HG03460 (cell line): ENCODE measurements at regions not wholly inside any gene's neighbourhood (a gene's known extent, or its start where the extent isn't known, plus 50 kb on each side); places are given as distances from the start of the nearest gene placed in this dataset.

ENCODE experiments used
- ATAC-seq: cut with Tn5 transposase; IDR thresholded peaks from one replicate; pipeline ENCODE4 v1.9.1; 2021; ENCODE audit not compliant: unreplicated experiment

DNA sequence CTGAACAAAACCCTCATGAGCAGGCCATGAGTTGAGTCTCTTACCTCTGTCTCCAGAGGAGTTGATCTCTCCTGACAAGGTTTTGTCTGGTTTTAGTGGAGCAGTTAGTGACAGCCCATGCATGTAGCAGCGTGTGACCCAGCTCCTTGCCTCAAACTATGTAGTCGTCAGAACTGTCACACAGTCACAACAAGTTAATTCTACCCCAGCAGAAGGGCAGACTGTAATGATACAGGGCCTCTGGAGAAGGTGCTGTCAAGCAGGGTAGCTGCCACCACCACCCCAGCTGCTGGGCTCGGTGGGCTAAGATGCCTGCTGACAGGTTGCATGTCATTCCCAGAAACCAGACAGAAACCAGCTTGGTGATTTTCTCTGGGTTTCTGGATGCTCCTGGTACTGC, 194.5 kb downstream of the PSAT1 start:
- no peak for ATAC-seq

GRCh38 chr9:78493166-78493742, 196.3 kb downstream of the PSAT1 start:
- ATAC-seq = no peak

DNA sequence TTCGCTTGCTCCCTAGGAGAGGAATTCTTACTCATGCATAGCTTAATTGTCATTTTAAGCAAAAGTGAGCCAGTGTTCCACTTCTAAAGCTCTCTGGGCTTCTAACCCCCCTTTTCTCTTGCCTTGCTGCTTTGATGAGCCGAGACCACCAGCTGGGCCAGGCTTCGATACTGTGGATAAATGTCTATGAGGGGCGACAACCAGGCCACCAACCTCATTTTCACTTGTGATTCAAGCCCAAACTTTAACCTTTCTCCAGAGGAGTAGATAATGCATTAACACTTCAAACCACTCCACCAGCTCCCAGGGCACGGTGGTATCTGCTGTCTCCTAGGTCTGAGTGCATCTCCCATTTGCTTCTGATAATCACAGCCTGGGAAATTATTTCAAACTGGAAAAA, 205.6 kb downstream of the PSAT1 start:
- ATAC-seq = no peak

GRCh38 chr9:78505546-78505945, 208.6 kb downstream of the PSAT1 start:
- no peak for ATAC-seq

DNA sequence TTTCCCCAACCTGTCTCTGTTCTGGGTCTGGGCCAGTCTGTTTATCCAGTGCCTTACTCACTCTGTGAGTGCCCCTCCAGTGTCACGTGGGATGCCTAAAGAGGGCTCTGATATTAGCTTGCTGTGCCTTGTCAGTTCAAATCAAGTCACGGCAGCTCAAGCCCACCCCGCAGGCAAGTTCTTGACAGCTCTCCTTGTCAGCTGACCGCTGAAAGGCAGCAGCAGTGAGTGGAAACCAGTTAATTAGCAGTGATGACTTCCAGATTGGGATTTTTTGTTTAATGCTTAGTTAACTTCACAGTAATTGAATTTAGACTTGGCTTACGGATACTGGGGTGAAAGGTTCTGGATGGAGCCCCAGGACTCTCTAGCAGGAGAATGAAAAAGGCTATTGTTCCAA, 210.1 kb downstream of the PSAT1 start:
- no peak for ATAC-seq

DNA sequence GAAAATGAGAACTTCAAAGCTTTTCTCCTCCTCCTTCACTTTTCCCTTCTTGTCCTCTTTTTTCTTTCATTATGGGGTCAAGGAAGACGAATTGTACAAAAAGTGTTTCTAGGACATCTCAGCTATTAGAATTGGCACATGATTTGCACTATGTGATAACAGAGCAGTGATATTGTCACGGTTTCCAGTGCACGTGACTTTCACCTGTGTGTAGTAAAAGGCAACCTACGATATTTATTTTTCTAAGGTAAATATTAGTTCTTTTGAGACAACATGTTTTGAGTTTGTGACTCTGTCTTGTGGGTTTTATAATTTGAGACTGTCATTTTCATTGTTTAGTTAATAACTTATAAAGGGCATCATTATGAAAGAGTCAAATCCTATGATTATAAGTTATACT, 213.1 kb downstream of the PSAT1 start:
- ATAC-seq = no peak

- ATAC-seq = no peak
Observed at GRCh38 chr9:78515108-78515507, 218.2 kb downstream of the PSAT1 start.

GRCh38 chr9:78519786-78520185, 222.9 kb downstream of the PSAT1 start:
- ATAC-seq = no peak

- no peak for ATAC-seq
Observed at GRCh38 chr9:78521680-78522079, 224.8 kb downstream of the PSAT1 start.

GRCh38 chr9:78525986-78526560, 229.1 kb downstream of the PSAT1 start:
- no peak for ATAC-seq

DNA sequence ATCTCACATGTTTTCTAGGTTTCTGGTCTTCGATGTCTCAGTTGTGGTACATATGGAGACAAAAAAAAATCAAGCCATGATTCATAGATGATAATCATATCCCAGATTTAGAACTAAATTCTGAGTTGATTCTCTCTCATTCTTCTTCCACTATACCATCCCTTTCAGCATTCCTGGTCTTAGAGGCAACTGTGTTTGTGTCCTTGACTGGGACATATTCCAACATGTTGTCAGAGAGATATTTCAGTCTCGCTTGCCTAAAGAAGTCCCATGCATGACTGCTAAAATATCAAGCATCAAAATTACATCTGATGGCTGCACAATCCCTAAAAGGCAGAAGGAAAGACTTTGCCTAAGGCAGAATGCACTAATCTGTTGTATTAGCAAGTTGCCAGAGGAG, 236.6 kb downstream of the PSAT1 start:
- no peak for ATAC-seq

- ATAC-seq = no peak
Observed at GRCh38 chr9:78539188-78539587, 242.3 kb downstream of the PSAT1 start.

DNA sequence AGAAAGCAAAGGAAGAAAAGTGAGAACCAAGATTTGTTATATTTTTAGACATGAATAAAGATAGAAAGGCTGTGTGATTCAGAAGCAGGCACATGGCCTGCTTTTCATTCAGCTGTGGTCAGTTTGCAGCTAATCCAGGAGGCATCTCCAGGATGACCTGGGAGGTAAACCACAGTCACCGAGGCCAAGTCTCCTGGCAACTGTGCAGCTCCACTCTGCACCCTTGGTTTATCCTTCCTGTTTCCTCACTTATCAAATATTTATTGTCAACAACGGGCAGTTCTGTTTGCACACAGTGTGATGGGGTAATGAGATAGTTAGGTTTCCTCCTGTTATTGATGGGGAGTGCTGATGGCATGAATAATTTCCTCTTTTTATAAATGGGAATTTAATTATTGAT, 243.0 kb downstream of the PSAT1 start:
- ATAC-seq = no peak

- no peak for ATAC-seq
Observed at GRCh38 chr9:78541868-78542443, 245.0 kb downstream of the PSAT1 start.

GRCh38 chr9:78542491-78543181, 245.7 kb downstream of the PSAT1 start:
- no peak for ATAC-seq

DNA sequence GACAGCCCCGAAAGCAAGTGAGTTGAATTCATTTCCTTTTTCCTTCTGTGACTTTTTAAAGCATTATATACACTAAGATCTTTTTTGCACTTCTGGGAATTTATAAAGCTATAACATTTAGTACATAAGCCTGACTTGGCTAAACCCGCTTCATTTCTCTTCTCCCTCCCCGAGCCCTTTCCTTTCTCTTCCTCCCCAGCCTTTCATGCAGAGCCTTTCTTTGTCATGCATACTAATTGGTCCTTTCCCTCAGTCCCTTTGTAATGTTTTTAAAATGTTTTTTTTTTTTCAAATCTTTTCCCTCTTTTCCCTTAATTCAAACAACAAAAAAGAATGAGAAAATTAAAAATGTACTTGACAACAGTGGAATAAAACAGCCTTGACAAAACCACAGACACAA, 246.4 kb downstream of the PSAT1 start:
- ATAC-seq = no peak

DNA sequence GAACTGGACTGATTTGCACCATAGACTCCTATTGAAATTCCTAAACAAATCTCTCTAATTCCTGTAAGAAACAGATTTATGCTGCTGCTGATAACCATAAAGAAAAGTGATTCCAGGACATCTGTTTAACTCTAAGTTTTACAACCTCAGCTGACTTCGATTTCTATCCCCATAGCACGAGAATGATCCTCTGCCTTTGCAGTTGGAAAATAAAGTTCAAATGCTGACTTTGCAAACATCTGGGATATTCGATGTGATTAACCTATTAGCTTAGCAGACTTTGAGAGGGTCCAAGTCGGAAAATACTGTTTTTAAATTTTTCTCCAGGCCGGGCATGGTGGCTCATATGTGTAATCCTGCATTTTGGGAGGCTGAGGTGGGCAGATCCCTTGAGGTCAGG, 247.3 kb downstream of the PSAT1 start:
- ATAC-seq = no peak

DNA sequence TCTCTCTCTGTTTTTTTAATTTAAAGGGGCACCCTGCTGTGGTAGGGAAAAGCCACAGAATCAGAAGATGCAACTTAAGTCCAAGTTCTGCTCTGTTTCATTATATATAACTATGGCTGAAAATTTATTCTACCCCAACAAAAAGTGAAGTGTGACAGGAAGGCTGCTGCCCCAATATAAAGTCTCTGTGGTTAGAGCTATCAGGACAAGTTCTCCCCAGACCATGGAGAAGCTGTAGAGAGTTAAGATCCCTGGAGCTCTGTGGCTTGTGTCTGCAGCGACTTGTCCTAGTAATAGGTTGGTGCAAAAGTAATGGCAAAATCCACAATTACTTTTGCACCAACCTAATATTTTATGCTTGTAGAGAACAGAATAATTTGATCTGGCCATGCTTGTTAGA, 250.9 kb downstream of the PSAT1 start:
- ATAC-seq = no peak

GRCh38 chr9:78548670-78549069, 251.7 kb downstream of the PSAT1 start:
- no peak for ATAC-seq

DNA sequence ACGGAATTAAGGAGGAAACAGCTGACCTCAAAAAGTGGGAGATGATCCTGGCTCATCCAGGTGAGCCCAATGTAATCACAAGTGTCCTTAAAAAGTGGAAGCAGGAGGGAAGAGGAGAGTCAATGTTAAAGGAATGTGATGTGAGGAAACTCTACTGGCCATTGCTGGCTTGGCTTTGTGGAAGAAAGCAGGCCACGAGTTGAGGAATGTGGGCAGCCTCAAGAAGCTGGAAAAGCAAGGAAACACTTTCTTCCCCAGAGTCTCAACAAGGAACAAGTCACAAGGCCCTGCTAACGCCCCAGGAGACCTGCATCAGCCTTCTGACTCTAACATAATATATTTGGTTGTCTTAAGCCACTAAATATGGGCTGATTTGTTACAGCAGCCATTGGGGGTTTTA, 252.8 kb downstream of the PSAT1 start:
- ATAC-seq = no peak

DNA sequence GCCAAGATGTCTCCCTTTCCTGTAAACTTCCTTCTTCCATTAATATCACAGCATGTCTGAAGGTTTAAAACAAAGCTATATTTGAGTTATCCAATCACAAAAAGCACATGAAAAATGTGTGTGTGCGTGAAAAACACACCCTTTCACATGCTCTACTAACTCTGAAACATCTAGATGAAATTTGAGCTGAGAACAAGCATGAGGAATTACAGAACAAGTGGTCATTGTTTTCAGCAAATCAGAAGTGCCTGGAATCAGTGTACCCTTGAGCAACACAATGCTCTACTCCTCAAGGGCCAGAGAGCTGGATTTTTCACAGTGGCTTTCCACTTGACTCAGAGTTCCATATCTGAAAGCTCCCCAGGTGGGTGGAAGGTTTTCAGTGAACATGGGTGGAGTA, 255.9 kb downstream of the PSAT1 start:
- no peak for ATAC-seq

GRCh38 chr9:78557540-78557939, 260.6 kb downstream of the PSAT1 start:
- ATAC-seq = no peak
